ENCODE measurements at regions not wholly inside any gene's neighbourhood (a gene's known extent, or its start where the extent isn't known, plus 50 kb on each side); places are given as distances from the start of the nearest gene placed in this dataset.

DNA sequence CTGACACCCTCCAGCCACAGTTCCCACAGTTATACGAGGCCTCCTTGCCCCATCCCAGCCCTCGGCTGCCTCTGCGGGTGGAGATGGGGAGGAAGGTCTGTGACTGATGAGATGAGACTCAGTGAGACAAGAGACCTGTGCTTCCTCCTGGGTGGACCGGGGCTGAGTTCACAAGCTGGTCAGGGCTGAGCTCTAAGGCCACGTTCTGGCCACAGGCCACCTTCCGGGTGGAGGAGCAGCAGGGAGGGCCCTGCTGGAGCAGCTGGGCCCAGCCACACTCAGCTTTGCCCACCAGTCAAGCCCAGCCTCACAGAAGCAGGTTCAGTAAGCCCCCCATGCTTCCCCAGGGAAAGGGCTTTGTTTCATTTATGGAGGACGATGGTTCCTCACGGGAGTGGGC is 214.7 kb downstream of the ANKRD30B start (continued):
- TF ChIP-seq, protein P1, sequence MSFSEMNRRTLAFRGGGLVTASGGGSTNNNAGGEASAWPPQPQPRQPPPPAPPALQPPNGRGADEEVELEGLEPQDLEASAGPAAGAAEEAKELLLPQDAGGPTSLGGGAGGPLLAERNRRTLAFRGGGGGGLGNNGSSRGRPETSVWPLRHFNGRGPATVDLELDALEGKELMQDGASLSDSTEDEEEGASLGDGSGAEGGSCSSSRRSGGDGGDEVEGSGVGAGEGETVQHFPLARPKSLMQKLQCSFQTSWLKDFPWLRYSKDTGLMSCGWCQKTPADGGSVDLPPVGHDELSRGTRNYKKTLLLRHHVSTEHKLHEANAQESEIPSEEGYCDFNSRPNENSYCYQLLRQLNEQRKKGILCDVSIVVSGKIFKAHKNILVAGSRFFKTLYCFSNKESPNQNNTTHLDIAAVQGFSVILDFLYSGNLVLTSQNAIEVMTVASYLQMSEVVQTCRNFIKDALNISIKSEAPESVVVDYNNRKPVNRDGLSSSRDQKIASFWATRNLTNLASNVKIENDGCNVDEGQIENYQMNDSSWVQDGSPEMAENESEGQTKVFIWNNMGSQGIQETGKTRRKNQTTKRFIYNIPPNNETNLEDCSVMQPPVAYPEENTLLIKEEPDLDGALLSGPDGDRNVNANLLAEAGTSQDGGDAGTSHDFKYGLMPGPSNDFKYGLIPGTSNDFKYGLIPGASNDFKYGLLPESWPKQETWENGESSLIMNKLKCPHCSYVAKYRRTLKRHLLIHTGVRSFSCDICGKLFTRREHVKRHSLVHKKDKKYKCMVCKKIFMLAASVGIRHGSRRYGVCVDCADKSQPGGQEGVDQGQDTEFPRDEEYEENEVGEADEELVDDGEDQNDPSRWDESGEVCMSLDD (tag by site-specific recombination; IDR thresholded peaks at IDR 0.05): no peak
- TF ChIP-seq ZEB2 (tag by site-specific recombination; IDR thresholded peaks at IDR 0.05) (no peak), MYNN (tag by site-specific recombination; IDR thresholded peaks at IDR 0.05; ENCODE audit: borderline replicate concordance) (no peak), HOXC10 (CRISPR knock-in tag; IDR thresholded peaks at IDR 0.05) (no peak), MZF1 (tag by site-specific recombination; IDR thresholded peaks at IDR 0.05; ENCODE audit: borderline replicate concordance) (no peak)
- TF ChIP-seq, protein P2, sequence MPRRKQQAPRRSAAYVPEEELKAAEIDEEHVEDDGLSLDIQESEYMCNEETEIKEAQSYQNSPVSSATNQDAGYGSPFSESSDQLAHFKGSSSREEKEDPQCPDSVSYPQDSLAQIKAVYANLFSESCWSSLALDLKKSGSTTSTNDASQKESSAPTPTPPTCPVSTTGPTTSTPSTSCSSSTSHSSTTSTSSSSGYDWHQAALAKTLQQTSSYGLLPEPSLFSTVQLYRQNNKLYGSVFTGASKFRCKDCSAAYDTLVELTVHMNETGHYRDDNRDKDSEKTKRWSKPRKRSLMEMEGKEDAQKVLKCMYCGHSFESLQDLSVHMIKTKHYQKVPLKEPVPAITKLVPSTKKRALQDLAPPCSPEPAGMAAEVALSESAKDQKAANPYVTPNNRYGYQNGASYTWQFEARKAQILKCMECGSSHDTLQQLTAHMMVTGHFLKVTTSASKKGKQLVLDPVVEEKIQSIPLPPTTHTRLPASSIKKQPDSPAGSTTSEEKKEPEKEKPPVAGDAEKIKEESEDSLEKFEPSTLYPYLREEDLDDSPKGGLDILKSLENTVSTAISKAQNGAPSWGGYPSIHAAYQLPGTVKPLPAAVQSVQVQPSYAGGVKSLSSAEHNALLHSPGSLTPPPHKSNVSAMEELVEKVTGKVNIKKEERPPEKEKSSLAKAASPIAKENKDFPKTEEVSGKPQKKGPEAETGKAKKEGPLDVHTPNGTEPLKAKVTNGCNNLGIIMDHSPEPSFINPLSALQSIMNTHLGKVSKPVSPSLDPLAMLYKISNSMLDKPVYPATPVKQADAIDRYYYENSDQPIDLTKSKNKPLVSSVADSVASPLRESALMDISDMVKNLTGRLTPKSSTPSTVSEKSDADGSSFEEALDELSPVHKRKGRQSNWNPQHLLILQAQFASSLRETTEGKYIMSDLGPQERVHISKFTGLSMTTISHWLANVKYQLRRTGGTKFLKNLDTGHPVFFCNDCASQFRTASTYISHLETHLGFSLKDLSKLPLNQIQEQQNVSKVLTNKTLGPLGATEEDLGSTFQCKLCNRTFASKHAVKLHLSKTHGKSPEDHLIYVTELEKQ (tag by site-specific recombination; IDR thresholded peaks at IDR 0.05; ENCODE audit: borderline replicate concordance): no peak
- TF ChIP-seq, protein P3, sequence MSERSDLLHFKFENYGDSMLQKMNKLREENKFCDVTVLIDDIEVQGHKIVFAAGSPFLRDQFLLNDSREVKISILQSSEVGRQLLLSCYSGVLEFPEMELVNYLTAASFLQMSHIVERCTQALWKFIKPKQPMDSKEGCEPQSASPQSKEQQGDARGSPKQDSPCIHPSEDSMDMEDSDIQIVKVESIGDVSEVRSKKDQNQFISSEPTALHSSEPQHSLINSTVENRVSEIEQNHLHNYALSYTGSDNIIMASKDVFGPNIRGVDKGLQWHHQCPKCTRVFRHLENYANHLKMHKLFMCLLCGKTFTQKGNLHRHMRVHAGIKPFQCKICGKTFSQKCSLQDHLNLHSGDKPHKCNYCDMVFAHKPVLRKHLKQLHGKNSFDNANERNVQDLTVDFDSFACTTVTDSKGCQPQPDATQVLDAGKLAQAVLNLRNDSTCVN (tag by site-specific recombination; optimal IDR thresholded peaks at IDR 0.05): no peak
- TF ChIP-seq, protein P4, sequence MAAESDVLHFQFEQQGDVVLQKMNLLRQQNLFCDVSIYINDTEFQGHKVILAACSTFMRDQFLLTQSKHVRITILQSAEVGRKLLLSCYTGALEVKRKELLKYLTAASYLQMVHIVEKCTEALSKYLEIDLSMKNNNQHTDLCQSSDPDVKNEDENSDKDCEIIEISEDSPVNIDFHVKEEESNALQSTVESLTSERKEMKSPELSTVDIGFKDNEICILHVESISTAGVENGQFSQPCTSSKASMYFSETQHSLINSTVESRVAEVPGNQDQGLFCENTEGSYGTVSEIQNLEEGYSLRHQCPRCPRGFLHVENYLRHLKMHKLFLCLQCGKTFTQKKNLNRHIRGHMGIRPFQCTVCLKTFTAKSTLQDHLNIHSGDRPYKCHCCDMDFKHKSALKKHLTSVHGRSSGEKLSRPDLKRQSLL (tag by site-specific recombination; IDR thresholded peaks at IDR 0.05): no peak

DNA sequence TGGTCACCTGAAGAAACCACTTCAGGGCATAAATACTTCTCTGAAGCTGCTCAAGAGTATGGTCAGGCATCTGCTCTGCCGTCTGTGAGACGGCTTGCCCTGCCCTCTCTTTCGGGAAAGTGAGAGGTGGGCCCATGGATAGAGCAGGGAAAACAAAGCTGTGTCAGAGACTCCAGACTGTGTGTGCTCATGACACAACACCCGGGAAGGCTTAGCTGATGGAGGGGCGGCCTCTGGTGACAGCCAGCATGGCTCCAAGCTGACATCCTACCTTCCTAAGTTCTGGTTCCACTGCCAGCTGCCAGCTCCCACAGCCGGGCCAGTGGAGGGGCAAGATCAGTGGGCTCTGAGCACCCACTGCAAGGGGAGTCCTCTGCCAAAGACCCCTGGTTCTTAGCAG is 215.3 kb downstream of the ANKRD30B start:
- POLR2A ChIA-PET: no interaction called here

More for the DNA sequence above, 215.3 kb downstream of the ANKRD30B start:
- H3K4me1 ChIP-seq (ENCODE audit: control insufficient read depth, insufficient read depth, low read length): no peaks in the 10 kb centered on the region
- CTCF ChIA-PET: interaction anchor here (1.1 kb wide), 1 partner anchor 14 kb away, joined by 5 read pairs; no protein-coding TSS in a partner anchor
- no peak overlapping the region for H3K27ac ChIP-seq (ENCODE audit: extremely low read depth, low read depth, low read length)
- H3K4me3 ChIP-seq (ENCODE audit: low read depth, low read length): no peak overlapping the region
- no peaks in the 10 kb centered on the region for H3K9me3 ChIP-seq (ENCODE audit: control insufficient read depth, insufficient read depth, low read depth, low read length)
- TF ChIP-seq, protein P3 (tag by site-specific recombination; optimal IDR thresholded peaks at IDR 0.05): no peak
- TF ChIP-seq WT1 (tag by site-specific recombination; IDR thresholded peaks at IDR 0.05) (no peak), ZNF23 (tag by site-specific recombination; IDR thresholded peaks at IDR 0.05; ENCODE audit: borderline replicate concordance) (no peak), SP7 (tag by site-specific recombination; IDR thresholded peaks at IDR 0.05) (no peak), ZNF133 (tag by site-specific recombination; IDR thresholded peaks at IDR 0.05) (no peak)
- TF ChIP-seq, protein P5, sequence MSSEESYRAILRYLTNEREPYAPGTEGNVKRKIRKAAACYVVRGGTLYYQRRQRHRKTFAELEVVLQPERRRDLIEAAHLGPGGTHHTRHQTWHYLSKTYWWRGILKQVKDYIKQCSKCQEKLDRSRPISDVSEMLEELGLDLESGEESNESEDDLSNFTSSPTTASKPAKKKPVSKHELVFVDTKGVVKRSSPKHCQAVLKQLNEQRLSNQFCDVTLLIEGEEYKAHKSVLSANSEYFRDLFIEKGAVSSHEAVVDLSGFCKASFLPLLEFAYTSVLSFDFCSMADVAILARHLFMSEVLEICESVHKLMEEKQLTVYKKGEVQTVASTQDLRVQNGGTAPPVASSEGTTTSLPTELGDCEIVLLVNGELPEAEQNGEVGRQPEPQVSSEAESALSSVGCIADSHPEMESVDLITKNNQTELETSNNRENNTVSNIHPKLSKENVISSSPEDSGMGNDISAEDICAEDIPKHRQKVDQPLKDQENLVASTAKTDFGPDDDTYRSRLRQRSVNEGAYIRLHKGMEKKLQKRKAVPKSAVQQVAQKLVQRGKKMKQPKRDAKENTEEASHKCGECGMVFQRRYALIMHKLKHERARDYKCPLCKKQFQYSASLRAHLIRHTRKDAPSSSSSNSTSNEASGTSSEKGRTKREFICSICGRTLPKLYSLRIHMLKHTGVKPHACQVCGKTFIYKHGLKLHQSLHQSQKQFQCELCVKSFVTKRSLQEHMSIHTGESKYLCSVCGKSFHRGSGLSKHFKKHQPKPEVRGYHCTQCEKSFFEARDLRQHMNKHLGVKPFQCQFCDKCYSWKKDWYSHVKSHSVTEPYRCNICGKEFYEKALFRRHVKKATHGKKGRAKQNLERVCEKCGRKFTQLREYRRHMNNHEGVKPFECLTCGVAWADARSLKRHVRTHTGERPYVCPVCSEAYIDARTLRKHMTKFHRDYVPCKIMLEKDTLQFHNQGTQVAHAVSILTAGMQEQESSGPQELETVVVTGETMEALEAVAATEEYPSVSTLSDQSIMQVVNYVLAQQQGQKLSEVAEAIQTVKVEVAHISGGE (tag by site-specific recombination; conservative IDR thresholded peaks at IDR 0.05; ENCODE audit: low read depth): no peak
- TF ChIP-seq, protein P6, sequence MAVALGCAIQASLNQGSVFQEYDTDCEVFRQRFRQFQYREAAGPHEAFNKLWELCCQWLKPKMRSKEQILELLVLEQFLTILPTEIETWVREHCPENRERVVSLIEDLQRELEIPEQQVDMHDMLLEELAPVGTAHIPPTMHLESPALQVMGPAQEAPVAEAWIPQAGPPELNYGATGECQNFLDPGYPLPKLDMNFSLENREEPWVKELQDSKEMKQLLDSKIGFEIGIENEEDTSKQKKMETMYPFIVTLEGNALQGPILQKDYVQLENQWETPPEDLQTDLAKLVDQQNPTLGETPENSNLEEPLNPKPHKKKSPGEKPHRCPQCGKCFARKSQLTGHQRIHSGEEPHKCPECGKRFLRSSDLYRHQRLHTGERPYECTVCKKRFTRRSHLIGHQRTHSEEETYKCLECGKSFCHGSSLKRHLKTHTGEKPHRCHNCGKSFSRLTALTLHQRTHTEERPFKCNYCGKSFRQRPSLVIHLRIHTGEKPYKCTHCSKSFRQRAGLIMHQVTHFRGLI (tag by site-specific recombination; IDR thresholded peaks at IDR 0.05): no peak
- TF ChIP-seq, protein P7, sequence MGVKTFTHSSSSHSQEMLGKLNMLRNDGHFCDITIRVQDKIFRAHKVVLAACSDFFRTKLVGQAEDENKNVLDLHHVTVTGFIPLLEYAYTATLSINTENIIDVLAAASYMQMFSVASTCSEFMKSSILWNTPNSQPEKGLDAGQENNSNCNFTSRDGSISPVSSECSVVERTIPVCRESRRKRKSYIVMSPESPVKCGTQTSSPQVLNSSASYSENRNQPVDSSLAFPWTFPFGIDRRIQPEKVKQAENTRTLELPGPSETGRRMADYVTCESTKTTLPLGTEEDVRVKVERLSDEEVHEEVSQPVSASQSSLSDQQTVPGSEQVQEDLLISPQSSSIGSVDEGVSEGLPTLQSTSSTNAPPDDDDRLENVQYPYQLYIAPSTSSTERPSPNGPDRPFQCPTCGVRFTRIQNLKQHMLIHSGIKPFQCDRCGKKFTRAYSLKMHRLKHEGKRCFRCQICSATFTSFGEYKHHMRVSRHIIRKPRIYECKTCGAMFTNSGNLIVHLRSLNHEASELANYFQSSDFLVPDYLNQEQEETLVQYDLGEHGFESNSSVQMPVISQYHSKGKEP (tag by site-specific recombination; IDR thresholded peaks at IDR 0.05): no peak
- H3K36me3 ChIP-seq (ENCODE audit: control insufficient read depth in 2 of 2, insufficient read depth in 1 of 2, low read length in 2 of 2): no peaks in the 10 kb centered on the region
